WI38 (cell line): ENCODE measurements at regions not wholly inside any gene's neighbourhood (a gene's known extent, or its start where the extent isn't known, plus 50 kb on each side); places are given as distances from the start of the nearest gene placed in this dataset.

Experiments used
- H3K4me3 ChIP-seq: 2 replicates; pipeline ENCODE4 v1.5.1; 2011; ENCODE audit warnings: low read depth, mild to moderate bottlenecking, control low read depth, low read length
- TF ChIP-seq, protein P1 (sequence below): IDR thresholded peaks from 2 replicates; pipeline ENCODE4 v1.5.1; 2012; ENCODE audit warnings: low read depth, mild to moderate bottlenecking, control low read depth, low read length

DNA sequence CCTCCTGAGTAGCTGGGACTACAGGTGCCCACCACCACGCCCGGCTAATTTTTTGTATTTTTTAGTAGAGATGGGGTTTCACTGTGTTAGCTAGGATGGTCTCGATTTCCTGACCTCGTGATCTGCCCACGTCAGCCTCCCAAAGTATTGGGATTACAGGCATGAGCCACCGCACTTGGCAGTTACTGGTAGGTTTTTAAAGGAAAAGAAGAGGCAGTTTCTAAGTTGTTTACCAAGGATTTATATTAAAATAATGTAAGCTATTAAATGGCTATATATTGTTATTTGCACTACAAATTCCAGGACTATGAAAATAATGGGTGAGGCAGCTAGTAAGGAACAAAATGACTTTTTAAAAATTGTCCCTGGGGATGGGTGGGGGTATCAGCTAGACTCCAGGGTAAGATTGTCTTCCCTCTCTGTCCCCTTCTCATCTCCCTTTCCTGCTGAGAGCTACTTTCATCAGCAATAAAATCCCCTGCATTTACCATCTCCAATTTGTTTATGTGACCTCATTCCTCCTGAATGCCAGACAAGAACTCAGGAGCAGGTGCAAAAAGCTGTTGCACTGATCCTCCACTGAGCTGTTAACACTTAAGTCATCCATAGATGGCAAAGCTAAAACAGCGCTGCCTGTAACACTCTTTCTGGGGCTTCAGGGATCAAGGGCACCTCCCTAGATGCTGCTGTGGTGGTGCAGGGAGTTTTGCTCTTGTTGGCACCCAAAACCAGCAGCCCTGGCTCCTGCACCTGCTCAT lies 165.2 kb downstream of the ZPLD1 start:
- H3K4me3 ChIP-seq, result no peak overlapping the region
- TF ChIP-seq, protein P1, sequence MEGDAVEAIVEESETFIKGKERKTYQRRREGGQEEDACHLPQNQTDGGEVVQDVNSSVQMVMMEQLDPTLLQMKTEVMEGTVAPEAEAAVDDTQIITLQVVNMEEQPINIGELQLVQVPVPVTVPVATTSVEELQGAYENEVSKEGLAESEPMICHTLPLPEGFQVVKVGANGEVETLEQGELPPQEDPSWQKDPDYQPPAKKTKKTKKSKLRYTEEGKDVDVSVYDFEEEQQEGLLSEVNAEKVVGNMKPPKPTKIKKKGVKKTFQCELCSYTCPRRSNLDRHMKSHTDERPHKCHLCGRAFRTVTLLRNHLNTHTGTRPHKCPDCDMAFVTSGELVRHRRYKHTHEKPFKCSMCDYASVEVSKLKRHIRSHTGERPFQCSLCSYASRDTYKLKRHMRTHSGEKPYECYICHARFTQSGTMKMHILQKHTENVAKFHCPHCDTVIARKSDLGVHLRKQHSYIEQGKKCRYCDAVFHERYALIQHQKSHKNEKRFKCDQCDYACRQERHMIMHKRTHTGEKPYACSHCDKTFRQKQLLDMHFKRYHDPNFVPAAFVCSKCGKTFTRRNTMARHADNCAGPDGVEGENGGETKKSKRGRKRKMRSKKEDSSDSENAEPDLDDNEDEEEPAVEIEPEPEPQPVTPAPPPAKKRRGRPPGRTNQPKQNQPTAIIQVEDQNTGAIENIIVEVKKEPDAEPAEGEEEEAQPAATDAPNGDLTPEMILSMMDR, result no peak

DNA sequence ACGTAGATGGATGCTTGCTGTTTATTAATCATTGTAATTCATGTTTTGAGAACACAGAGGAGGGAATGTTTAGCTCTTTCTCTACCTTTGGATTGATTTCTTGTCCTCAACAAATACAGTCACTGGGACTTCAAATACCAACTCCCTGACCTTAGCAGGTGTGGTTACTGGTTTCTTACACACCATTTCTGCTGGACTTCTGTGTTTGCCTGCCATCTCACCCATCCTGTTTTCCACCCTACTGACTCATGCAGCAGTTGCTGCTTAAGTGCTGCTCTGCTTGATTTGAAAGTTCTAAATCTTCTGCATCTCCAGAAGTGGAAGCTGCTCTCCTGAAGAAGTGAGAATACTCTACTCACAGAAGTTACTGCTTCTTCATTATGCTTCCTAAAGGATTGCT lies 170.3 kb downstream of the ZPLD1 start:
- H3K4me3 ChIP-seq, result no peak overlapping the region
- TF ChIP-seq, protein P1, result no peak

DNA sequence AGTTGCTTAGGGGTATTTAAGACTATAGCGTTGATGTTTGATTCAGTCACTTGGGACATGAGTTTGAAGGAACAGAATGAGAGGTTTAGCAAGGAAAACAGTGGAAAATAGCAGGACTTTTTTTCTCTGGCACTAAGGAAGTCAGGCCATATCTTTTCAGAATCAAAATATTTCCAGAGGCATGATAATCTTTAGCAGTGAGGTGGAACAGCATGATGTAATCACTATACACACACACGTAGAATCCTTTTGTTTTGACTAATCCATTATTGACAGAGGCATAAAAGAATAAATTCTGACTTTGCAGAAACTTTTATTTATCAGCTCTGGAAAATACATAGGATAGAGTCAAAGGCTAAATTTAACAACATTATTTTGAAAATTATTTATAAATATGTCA lies 174.1 kb downstream of the ZPLD1 start:
- TF ChIP-seq, protein P1, result no peak
- H3K4me3 ChIP-seq, result no peak overlapping the region

DNA sequence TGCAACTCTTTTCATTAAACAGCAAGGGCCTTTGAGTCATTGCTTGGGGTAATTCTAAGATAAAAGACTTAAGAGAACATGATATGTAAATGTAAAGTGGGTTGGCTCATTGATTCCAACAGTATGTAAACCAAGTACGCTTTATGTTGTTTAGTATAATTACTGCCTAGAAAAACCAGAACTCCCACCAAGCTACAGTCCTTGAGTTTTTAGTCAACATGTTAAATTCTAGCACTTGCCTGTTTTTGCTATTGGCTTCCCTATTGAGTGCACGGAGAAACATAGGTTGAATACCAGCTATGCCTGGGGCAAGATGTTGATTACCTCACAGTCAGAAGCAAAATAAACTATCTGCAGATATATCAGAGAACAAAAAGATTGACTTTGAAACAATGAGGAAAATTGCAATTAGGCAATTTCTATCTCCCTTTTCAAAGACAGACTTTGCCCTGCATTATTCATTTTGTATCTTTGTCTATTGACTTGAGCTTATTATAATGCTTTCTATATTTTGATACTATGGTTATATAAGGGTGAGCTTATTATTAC lies 179.3 kb downstream of the ZPLD1 start:
- TF ChIP-seq, protein P1, result no peak
- H3K4me3 ChIP-seq, result no peak overlapping the region

DNA sequence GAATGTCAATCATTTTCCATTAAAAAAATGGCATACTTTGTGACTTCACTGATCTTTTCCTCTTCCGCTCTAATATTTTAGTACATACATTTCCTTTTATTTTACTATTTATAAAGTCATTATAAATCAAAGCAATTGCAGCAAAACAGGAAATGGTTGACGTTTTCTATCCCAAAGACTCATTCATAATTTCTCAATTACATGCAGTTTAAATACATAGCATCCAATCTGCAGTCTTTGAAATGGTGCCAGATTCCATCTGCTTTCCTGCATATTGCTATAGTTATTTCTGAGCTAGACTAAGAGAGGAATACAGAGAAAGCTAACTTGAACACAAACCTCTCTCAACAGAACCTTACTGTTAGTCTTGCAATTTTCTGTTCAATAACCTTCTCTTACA lies 179.8 kb downstream of the ZPLD1 start:
- TF ChIP-seq, protein P1, result no peak
- H3K4me3 ChIP-seq, result no peak overlapping the region

DNA sequence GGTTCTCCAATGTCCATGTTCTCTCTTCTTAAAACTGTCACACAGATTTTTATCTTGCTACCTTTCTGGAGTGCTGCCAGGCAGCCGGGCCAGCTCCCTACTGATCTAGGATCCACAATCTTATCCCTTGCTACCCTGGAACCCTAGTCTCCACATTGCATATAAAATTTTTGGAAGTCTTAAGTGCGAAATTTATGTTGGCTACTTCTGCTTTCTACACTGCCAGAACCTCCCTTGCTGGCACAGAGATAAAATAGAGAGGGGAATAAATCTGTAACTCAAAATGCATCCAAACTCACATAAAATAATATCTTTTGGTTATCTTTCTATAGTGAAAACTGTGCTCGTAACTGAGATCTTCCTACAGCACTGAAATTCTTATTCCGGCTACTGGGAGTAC lies 182.6 kb downstream of the ZPLD1 start:
- H3K4me3 ChIP-seq, result no peak overlapping the region
- TF ChIP-seq, protein P1, result no peak

DNA sequence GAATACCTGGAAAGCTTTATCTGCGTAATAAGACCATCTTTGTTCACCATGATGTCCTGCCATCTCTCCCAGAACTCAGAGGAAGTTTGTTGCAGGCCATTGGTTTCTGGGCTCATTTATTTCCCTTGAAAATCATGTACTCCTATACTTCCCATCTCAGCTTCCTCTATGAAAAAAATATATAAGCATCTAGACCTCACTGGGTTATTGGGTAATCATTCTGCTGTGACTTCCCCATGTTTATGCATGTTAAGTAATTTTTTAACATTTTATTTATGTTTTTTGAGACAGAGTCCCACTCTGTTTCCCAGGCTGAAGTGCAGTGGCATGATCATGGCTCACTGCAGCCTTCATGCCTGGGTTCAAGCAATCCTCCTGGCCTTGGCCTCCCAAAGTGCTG lies 184.5 kb downstream of the ZPLD1 start:
- no peak overlapping the region for H3K4me3 ChIP-seq
- TF ChIP-seq, protein P1, result no peak
